H7 (cell line): ENCODE measurements at regions not wholly inside any gene's neighbourhood (a gene's known extent, or its start where the extent isn't known, plus 50 kb on each side); places are given as distances from the start of the nearest gene placed in this dataset.
"Not testable (repeated sequence)": the region's sequence is repeated elsewhere in the genome, so short reads cannot be mapped to it uniquely, and the experiment has no call there.

Experiments
- DNase-seq: peaks from one replicate; pipeline ENCODE4 v3.0.0; 2012
- H3K27me3 ChIP-seq: 2 replicates; pipeline ENCODE4 v1.6.0; 2011; ENCODE audit warnings: mild to moderate bottlenecking, low read length; ENCODE audit not compliant: control insufficient read depth, insufficient read depth
- H3K36me3 ChIP-seq: replicated peaks from 2 replicates; pipeline ENCODE4 v1.5.1; 2011; ENCODE audit warnings: low read length; ENCODE audit not compliant: control insufficient read depth, insufficient read depth
- H3K4me3 ChIP-seq: 2 replicates; pipeline ENCODE4 v1.5.1; 2011; ENCODE audit warnings: low read depth, mild to moderate bottlenecking, control low read depth, low read length, moderate library complexity; ENCODE audit not compliant: insufficient read depth

DNA sequence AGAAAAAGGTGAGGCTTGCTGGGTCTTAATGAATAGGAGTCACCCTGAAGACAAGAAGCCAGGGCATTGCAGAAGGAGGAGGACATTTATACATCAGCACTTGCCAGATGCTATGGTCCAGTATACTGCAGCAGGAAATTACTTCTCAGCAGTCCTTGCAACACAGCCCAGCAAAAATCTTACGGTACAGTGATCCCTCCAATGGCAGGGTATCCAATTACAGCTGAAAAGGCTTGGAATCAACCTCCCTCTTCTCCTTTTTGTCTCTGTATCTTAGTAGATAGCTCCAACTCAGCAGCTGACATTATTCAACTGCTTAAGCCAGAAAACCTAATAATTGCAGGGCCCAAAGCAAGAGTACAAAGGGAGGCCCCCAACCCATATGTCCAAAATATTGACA is 128.3 kb upstream of the COBL start:
- H3K36me3 ChIP-seq: no peaks in the 10 kb centered on the region
- H3K4me3 ChIP-seq: no peak overlapping the region
- DNase-seq: no peak
- no peaks in the 10 kb centered on the region for H3K27me3 ChIP-seq

DNA sequence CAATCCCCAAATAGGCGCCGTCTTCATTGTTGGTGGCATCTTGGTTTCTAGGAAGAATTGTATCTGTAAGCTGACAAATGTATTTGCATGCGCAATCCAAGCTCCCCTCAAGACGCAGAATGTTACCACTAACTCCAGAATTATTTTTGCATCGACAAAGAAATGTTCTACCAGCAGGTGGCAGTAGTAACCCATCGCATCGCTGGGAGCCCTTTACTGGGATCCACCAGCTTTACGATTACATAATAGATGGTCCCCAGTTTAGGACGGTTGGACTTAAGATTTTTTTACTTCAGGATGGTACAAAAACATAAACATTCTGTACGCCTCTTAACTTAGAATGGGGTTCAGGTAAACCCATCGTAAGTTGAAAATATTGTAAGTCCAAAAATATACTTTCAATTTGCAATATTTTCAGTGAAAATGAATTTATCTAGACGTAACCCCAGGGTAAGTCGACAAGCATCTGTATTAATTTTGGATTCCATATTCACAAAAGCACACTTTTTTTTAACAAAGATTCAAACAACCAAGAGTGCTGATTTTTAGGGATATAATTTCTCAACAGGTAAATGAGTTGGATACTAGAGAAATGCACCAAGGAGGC is 114.0 kb upstream of the COBL start:
- peak; percentile 80 for DNase-seq
- H3K36me3 ChIP-seq: no peaks in the 10 kb centered on the region
- no peaks in the 10 kb centered on the region for H3K27me3 ChIP-seq
- H3K4me3 ChIP-seq: no peak overlapping the region

DNA sequence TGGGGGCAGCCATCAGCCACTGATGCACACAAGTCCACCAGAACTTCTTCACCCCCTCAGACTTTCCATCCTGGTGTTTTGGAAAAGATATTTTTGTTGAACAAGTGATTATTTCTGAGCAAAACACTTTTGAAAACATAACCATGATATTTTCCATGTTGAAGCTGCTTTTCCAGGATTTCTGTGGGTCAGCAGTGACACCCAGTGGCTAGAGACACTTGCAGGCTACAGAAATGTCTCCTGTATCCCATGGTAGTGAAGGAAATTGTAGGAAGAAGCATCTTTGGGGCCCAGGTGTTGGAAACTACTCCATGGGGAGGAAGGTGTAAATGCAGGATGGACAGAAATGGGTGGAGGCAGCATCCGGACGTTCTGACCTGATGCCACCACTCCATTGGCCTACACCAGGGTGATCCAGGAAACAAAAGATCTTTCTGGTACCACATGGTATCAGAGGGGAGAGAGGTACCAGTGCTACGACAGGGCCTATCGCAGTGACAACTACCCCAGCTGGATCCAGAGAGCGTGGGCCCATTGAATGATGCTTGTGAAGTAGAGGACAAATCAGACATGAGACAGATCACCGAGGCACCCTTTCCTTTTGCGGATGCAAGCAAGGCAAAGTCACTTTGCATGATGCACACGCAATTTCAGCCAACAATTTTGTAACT is 111.7 kb upstream of the COBL start:
- DNase-seq: no peak
- Histone ChIP-seq H3K27me3 (no peaks in the 10 kb centered on the region), H3K4me3 (no peak overlapping the region), H3K36me3 (no peaks in the 10 kb centered on the region)

DNA sequence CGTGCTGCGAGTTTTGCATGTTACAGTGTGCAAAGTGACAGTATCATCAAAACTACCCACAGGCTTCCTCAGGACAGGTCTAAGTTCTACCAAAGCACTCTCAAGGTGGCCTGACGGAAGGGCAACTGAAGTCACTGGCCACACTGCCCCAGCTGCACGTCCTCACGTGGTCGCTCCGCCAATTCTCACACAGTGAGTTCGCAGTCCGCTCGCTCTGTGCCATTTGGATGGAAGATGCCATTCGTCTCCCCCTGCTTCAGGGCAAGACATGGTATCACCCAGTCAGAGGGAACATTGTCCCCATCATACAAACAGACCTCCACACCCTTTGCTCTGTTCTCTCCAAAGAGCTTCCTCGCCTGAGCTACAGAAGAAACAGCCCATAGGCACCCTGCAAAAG is 109.6 kb upstream of the COBL start:
- H3K27me3 ChIP-seq: no peaks in the 10 kb centered on the region
- no peaks in the 10 kb centered on the region for H3K36me3 ChIP-seq
- DNase-seq: no peak
- no peak overlapping the region for H3K4me3 ChIP-seq

DNA sequence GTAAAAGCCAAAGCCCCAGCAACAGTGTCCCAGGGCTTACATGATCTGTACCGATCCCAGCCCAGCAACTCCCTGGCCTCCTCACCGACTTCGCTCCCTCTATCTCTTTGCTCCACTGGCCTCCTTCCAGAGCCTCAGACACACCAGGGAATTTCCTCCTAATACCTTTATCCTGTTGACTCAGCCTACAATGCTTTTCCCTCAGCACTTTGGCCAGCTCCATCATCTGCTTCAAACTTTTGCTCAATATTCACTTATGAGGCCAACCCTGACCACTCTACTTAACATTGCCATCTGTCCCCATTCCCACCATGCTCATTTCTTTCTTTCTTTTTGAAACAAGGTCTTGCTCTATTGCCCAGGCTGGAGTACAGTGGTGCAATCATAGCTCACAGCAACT is 93.3 kb upstream of the COBL start:
- not testable (repeated sequence) for DNase-seq, H3K36me3 ChIP-seq, H3K4me3 ChIP-seq, H3K27me3 ChIP-seq

DNA sequence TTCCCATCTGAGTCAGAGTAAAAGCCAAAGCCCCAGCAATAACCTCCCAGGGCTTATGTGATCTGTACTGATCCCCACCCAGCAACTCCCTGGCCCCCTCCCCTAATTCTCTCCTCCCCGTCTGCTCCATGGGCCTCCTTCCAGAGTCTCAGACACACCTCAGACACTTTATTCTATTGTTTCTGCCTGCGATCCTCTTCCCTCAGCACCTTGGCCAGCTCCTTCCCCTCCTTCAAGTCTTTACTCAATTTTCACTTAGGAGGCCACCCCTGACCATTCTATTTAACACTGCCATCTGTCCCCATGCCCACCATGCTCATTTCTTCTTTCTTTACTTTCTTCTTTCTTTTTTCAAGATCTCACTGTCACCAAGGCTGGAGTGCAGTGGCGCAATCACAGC is 81.0 kb upstream of the COBL start:
- DNase-seq, H3K27me3 ChIP-seq, H3K36me3 ChIP-seq, H3K4me3 ChIP-seq: not testable (repeated sequence)

DNA sequence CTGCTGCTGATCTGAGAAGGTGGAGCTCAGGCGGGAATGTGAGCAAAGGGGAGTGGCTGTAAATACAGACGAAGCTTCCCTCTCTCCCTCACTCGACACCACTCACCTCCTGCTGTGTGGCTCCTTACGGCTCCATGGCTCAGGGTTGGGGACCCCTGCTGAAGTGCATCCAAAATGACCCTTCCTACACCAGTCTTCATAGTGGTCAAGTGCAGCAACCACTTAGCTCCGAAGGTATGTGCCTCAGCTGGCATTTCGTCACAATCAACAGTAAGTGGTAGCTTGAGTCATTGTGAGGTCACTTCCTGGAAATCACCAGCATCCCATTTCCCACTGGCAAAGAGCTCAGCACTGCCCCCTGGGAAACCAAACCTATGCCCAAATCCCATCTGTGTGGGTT is 76.4 kb upstream of the COBL start:
- H3K36me3 ChIP-seq, DNase-seq, H3K4me3 ChIP-seq, H3K27me3 ChIP-seq: not testable (repeated sequence)

DNA sequence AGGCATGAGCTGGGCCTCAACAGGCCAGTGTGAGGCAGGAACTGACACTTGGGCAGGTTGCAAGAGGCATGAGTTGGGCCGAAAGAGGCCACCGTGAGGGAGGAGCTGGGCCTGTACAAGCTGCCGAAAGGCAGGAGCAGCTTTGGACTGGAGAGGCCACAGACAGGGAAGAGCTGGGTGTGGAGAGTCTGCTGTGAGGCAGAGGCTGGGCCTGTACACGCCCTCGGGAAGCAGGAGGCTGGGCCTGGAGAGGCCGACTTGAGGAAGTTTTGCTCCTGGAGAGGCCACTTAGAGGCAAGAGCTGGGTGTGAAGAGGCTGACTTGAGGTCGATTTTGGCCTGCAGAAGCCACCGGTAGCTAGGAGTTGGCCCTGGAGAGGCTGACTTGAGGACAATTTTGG is 73.3 kb upstream of the COBL start:
- not testable (repeated sequence) for H3K36me3 ChIP-seq, H3K4me3 ChIP-seq, DNase-seq, H3K27me3 ChIP-seq

DNA sequence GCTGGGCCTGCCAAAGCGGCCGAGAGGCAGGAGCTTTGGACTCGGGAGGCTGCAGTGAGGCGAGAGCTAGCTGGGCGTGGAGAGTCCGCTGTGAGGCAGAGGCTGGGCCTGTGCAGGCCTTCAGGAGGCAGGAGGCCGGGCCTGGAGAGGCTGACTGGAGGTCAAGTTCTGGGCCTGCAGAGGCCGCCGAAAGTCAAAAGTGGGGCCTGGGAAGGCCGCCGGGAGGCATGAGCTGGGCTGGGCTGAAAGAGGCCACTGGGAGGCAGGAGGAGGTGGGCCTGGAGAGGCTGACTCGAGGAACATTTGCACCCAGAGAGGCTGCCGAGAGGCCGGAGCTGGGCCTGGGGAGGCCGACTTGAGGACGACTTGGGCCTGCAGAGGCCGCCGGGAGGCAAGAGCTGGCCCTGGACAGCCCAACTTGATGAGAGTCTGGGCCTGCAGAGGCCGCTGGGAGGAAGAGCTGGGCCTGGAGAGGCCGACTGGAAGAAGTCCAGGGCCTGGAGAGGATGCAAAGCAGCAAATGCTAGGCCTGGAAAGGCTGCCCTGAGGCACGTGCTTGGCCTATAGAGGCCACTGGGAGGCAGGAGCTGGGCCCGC is 72.7 kb upstream of the COBL start:
- H3K27me3 ChIP-seq, H3K36me3 ChIP-seq, H3K4me3 ChIP-seq: not testable (repeated sequence)
- peak; percentile 34 for DNase-seq

DNA sequence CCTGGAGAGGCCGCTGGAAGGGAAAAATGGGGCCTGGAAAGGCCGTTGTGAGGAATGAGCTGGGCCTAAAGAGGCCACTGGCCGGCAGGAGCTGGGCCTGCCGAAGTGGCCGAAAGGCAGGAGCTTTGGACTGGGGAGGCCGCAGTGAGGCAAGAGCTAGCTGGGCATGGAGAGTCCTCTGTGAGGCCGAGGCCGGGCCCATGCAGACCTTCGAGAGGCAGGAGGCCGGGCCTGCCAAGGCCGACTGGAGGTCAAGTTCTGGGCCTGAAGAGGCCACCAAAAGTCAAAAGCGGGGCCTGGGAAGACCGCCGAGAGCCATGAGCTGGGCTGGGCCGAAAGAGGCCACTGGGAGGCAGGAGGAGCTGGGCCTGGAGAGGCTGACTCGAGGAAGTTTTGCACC is 71.6 kb upstream of the COBL start:
- not testable (repeated sequence) for H3K27me3 ChIP-seq, H3K4me3 ChIP-seq, DNase-seq, H3K36me3 ChIP-seq

DNA sequence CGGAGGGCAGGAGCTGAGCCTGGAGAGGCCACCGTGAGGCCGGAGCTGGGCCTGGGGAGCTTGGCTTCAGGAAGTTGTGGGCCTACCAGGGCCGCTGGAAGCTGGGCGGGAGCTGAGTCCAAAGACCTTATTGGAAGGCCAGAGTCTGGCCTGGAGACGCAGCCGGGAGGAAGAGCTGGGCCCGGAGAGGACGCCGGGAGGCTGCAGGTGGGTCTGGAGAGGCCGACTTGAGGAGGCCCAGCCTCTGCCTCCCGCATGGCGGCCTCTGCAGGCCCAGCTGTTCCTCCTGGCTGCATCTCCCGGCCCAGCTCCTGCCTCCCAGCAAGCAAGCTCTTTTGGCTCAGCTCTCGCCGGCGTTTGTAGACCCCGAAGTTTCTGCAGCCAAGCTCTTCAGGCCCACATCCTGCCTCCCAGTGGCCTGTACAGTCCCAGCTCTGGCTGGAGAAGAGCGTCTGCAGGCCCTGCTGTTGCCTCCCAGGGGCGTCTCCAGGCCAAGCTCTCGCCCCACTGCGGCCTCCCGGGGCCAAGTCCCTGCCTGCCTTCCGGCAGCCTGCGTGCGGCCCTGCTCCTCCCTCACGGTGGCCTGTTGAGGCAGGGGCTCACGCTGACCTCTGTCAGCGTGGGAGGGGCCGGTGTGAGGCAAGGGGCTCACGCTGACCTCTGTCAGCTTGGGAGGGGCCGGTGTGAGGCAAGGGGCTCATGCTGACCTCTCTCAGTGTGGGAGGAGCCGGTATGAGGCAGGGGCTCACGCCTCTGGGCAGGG is 70.4 kb upstream of the COBL start:
- not testable (repeated sequence) for H3K27me3 ChIP-seq, H3K36me3 ChIP-seq, H3K4me3 ChIP-seq, DNase-seq

DNA sequence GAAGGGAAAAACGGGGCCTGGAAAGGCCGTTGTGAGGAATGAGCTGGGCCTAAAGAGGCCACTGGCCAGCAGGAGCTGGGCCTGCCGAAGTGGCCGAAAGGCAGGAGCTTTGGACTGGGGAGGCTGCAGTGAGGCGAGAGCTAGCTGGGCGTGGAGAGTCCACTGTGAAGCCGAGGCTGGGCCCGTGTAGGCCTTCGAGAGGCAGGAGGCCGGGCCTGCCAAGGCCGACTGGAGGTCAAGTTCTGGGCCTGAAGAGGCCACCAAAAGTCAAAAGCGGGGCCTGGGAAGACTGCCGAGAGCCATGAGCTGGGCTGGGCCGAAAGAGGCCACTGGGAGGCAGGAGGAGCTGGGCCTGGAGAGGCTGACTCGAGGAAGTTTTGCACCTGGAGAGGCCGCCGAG is 69.6 kb upstream of the COBL start:
- H3K36me3 ChIP-seq, H3K27me3 ChIP-seq, DNase-seq, H3K4me3 ChIP-seq: not testable (repeated sequence)

DNA sequence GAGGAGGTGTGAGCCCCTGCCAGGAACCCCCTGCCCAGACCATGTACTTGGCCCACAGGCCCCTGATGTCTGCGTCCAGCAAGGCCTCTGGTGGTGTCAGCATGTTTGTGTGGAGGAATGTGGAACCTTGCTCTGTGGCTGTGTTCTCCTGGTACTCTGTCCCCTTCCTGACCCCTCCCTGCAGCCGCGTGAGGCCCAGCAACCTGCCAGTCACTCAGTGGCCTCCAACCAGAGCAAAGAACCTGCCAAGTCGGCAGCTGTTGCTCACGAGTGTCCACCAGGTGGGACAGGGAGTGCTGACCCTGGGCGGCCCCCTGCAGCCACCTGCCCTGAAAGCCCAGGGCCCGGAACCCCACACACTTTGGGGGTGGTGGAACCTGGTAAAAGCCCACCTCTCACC is 65.6 kb upstream of the COBL start:
- not testable (repeated sequence) for H3K4me3 ChIP-seq, H3K36me3 ChIP-seq, H3K27me3 ChIP-seq, DNase-seq

DNA sequence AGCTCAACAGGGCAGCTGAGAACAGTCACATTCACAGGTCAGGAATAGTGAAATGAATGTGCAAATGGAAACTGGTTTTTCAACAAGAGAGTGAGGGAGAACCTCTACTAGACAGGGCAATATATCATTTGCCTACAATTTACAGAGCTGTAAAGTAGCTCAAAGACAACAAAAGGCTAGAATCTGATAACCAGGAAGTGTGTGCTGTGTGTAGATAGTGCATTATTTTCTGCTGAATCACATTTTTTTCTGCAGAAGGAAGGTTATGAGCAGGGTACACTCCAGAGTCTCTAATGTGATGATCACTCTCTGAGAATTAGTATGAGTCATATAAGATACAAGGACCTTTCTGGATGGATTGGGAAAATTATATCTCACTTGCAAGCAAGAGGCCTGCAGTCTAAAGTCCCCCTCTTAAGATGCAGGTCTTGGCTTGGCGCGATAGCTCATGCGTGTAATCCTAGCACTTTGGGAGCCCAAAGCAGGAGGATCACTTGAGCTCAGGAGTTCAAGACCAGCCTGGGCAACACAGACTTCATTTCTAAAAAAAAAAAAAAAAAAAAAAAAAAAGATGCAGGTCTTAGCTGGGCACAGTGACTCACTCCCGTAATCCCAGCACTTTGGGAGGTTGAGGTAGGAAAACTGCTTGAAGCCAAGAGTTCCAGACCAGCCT is 59.9 kb upstream of the COBL start:
- DNase-seq: no peak
- no peaks in the 10 kb centered on the region for H3K36me3 ChIP-seq
- no peaks in the 10 kb centered on the region for H3K27me3 ChIP-seq
- no peak overlapping the region for H3K4me3 ChIP-seq
